ENCODE measurements at regions not wholly inside any gene's neighbourhood (a gene's known extent, or its start where the extent isn't known, plus 50 kb on each side); places are given as distances from the start of the nearest gene placed in this dataset.

DNA sequence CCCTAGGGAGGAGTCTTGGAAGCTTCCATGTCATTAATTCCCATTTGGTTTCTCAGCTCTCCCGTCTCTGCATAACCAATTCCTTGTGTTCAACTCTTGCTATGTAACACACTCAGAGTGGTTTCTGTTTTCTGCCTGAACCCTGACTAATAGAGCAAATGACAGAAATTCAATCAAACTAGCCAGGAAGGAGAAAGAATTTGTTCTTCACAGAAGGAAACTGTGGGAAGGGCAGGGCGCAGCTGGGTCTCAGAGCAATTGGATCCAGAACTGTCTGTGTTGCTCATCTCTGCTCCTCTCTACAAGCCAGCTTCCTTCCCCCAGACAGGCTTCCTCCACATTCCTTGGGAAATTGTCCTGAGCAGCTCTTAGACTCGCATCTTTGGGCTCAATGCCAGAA, 269.8 kb downstream of the TNS1 start:
- Mint-ChIP-seq H3K36me3 (ENCODE audit: low read depth, unreplicated experiment) (no peaks in the 10 kb centered on the region), H3K27ac (ENCODE audit: unreplicated experiment) (no peak overlapping the region), H3K27me3 (ENCODE audit: unreplicated experiment) (peaks cover 8% of the 10 kb centered on the region), H3K9me3 (ENCODE audit: unreplicated experiment) (no peaks in the 10 kb centered on the region), H3K4me3 (ENCODE audit: unreplicated experiment) (no peak overlapping the region), H3K4me1 (ENCODE audit: unreplicated experiment) (peaks cover 20% of the 10 kb centered on the region)
- DNase-seq (ENCODE audit: low spot score), result no peak
- TF ChIP-seq, protein P1, sequence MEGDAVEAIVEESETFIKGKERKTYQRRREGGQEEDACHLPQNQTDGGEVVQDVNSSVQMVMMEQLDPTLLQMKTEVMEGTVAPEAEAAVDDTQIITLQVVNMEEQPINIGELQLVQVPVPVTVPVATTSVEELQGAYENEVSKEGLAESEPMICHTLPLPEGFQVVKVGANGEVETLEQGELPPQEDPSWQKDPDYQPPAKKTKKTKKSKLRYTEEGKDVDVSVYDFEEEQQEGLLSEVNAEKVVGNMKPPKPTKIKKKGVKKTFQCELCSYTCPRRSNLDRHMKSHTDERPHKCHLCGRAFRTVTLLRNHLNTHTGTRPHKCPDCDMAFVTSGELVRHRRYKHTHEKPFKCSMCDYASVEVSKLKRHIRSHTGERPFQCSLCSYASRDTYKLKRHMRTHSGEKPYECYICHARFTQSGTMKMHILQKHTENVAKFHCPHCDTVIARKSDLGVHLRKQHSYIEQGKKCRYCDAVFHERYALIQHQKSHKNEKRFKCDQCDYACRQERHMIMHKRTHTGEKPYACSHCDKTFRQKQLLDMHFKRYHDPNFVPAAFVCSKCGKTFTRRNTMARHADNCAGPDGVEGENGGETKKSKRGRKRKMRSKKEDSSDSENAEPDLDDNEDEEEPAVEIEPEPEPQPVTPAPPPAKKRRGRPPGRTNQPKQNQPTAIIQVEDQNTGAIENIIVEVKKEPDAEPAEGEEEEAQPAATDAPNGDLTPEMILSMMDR (IDR thresholded peaks at IDR 0.05; ENCODE audit: unreplicated experiment), result no peak

DNA sequence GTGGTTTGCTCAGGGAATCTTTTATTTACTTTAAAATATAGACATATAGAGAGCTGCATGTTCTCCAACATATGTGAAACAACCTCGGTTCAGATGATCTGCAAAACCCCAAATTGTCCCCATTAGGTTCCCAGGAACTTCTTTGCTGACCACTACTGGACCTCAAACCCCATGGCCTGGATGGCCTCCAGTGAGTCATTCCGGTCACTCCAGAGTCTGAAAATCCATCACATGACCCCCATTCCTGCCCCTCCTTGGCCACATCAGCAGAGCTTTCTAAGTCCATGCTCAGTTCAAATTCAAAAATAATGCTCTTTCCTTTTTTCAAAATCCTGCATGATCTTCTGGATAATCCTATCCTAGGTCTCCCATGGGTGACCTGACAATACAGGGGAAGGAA, 271.0 kb downstream of the TNS1 start:
- peaks cover 8% of the 10 kb centered on the region for H3K27me3 Mint-ChIP-seq (ENCODE audit: unreplicated experiment)
- H3K4me1 Mint-ChIP-seq (ENCODE audit: unreplicated experiment), result peaks cover 9% of the 10 kb centered on the region
- H3K36me3 Mint-ChIP-seq (ENCODE audit: low read depth, unreplicated experiment), result no peaks in the 10 kb centered on the region
- DNase-seq (ENCODE audit: low spot score), result no peak
- H3K4me3 Mint-ChIP-seq (ENCODE audit: unreplicated experiment), result no peak overlapping the region
- H3K27ac Mint-ChIP-seq (ENCODE audit: unreplicated experiment), result no peak overlapping the region
- TF ChIP-seq, protein P1 (IDR thresholded peaks at IDR 0.05; ENCODE audit: unreplicated experiment), result no peak
- H3K9me3 Mint-ChIP-seq (ENCODE audit: unreplicated experiment), result no peaks in the 10 kb centered on the region

- no peak for DNase-seq (ENCODE audit: low spot score)
- Mint-ChIP-seq H3K27ac (ENCODE audit: unreplicated experiment) (no peak overlapping the region), H3K9me3 (ENCODE audit: unreplicated experiment) (no peaks in the 10 kb centered on the region), H3K27me3 (ENCODE audit: unreplicated experiment) (peaks cover 6% of the 10 kb centered on the region), H3K4me3 (ENCODE audit: unreplicated experiment) (no peak overlapping the region), H3K36me3 (ENCODE audit: low read depth, unreplicated experiment) (no peaks in the 10 kb centered on the region), H3K4me1 (ENCODE audit: unreplicated experiment) (no peaks in the 10 kb centered on the region)
- TF ChIP-seq, protein P1 (IDR thresholded peaks at IDR 0.05; ENCODE audit: unreplicated experiment), result no peak
Observed at GRCh38 chr2:217729421-217730053, 273.3 kb downstream of the TNS1 start.

DNA sequence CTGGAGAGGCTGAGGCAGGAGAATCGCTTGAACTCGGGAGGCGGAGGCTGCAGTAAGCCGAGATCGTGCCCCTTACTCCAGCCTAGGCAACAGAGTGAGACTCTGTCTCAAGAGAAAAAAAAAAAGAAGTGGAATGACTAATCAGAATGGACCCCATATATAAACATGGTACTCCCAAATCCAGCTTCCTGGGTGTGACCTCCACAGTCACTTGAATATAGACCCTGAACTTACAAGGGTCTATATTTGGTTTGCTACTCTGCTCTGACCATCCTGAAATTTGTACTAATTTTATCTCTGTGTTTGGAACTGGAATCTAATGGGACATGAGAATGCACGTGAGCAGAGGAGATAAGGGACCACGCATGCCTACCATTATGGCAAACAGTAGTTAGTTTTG, 275.0 kb downstream of the TNS1 start:
- Mint-ChIP-seq H3K36me3 (ENCODE audit: low read depth, unreplicated experiment) (no peaks in the 10 kb centered on the region), H3K27ac (ENCODE audit: unreplicated experiment) (no peak overlapping the region), H3K4me1 (ENCODE audit: unreplicated experiment) (no peaks in the 10 kb centered on the region), H3K4me3 (ENCODE audit: unreplicated experiment) (no peak overlapping the region), H3K27me3 (ENCODE audit: unreplicated experiment) (peaks cover 4% of the 10 kb centered on the region), H3K9me3 (ENCODE audit: unreplicated experiment) (no peaks in the 10 kb centered on the region)
- TF ChIP-seq, protein P1 (IDR thresholded peaks at IDR 0.05; ENCODE audit: unreplicated experiment), result no peak
- DNase-seq (ENCODE audit: low spot score), result no peak

DNA sequence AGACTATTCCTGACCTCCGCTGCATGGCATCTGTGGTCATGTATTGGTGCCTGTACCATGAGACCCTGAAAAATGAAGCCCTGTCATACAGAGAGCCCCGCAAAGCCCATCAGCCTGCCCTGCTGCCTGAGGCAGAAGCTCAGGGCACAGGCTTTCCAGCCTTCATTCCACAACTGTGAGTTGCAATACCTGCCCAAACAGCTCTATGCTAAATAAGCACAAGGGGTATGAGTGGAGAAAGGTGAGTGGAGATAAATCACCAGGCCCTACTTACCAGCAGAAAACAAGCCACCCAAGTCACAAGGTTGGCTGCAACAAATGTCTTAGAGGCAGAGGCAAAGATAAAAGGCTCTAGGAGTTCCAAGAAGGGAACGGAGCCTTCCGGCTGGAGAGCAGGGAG, 277.4 kb downstream of the TNS1 start:
- Mint-ChIP-seq H3K27me3 (ENCODE audit: unreplicated experiment) (peaks cover 4% of the 10 kb centered on the region), H3K4me1 (ENCODE audit: unreplicated experiment) (no peaks in the 10 kb centered on the region), H3K4me3 (ENCODE audit: unreplicated experiment) (no peak overlapping the region), H3K27ac (ENCODE audit: unreplicated experiment) (no peak overlapping the region), H3K36me3 (ENCODE audit: low read depth, unreplicated experiment) (no peaks in the 10 kb centered on the region), H3K9me3 (ENCODE audit: unreplicated experiment) (no peaks in the 10 kb centered on the region)
- TF ChIP-seq, protein P1 (IDR thresholded peaks at IDR 0.05; ENCODE audit: unreplicated experiment), result no peak
- DNase-seq (ENCODE audit: low spot score), result no peak
